WERI-Rb-1 (cell line): ENCODE measurements at regions not wholly inside any gene's neighbourhood (a gene's known extent, or its start where the extent isn't known, plus 50 kb on each side); places are given as distances from the start of the nearest gene placed in this dataset.

Experiments used
- DNase-seq: peaks from one replicate; pipeline ENCODE4 v3.0.0-alpha.2; 2020
- H3K27ac ChIP-seq: fragments of 250-450 bp; sonication (Bioruptor Pico); 2 replicates; pipeline ENCODE4 v1.5.1; 2020; ENCODE audit warnings: mild to moderate bottlenecking, moderate library complexity
- H3K27me3 ChIP-seq: fragments of 250-450 bp; sonication (Bioruptor Pico); 2 replicates; pipeline ENCODE4 v1.5.1; 2021; ENCODE audit warnings: mild to moderate bottlenecking, low read depth, moderate library complexity; ENCODE audit not compliant: insufficient read depth, severe bottlenecking
- H3K36me3 ChIP-seq: fragments of 250-450 bp; sonication (Bioruptor Pico); 2 replicates; pipeline ENCODE4 v1.5.1; 2020; ENCODE audit warnings: mild to moderate bottlenecking, moderate library complexity
- H3K4me3 ChIP-seq: 2 replicates; pipeline ENCODE4 v1.5.1; 2011; ENCODE audit warnings: low read depth, mild to moderate bottlenecking, control low read depth, low read length
- H3K9me3 ChIP-seq: fragments of 250-450 bp; sonication (Bioruptor Pico); 2 replicates; pipeline ENCODE4 v1.5.1; 2021; ENCODE audit warnings: mild to moderate bottlenecking, moderate library complexity; ENCODE audit not compliant: severe bottlenecking
- TF ChIP-seq, protein P1 (sequence below): IDR thresholded peaks from 2 replicates; pipeline ENCODE4 v1.5.1; 2011; ENCODE audit warnings: low read depth, mild to moderate bottlenecking, control low read depth, inconsistent platforms, low read length

DNA sequence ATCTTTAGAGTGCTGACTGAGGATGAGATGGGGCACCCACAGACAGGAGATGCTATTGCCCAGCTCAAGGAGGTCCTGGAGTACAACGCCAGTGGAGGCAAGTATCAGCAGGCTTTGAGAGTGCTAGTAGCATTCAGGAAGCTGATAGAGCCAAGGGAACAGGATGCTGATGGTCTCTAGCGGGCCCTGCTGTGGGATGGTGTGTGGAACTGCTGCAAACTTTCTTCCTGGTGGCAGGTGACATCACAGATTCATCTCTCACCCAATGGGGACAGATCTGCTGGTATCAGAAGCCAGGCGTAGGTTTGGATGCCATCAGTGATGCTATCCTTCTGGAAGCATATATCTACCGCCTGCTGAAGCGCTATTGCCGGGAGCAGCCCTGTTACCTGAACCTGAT is 609.8 kb upstream of the NCAM2 start:
- peaks cover 11% of the 10 kb centered on the region for H3K27me3 ChIP-seq
- H3K36me3 ChIP-seq, result no peaks in the 10 kb centered on the region
- DNase-seq, result no peak
- no peaks in the 10 kb centered on the region for H3K9me3 ChIP-seq
- TF ChIP-seq, protein P1, sequence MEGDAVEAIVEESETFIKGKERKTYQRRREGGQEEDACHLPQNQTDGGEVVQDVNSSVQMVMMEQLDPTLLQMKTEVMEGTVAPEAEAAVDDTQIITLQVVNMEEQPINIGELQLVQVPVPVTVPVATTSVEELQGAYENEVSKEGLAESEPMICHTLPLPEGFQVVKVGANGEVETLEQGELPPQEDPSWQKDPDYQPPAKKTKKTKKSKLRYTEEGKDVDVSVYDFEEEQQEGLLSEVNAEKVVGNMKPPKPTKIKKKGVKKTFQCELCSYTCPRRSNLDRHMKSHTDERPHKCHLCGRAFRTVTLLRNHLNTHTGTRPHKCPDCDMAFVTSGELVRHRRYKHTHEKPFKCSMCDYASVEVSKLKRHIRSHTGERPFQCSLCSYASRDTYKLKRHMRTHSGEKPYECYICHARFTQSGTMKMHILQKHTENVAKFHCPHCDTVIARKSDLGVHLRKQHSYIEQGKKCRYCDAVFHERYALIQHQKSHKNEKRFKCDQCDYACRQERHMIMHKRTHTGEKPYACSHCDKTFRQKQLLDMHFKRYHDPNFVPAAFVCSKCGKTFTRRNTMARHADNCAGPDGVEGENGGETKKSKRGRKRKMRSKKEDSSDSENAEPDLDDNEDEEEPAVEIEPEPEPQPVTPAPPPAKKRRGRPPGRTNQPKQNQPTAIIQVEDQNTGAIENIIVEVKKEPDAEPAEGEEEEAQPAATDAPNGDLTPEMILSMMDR, result no peak
- H3K27ac ChIP-seq, result no peak overlapping the region
- H3K4me3 ChIP-seq, result no peak overlapping the region

DNA sequence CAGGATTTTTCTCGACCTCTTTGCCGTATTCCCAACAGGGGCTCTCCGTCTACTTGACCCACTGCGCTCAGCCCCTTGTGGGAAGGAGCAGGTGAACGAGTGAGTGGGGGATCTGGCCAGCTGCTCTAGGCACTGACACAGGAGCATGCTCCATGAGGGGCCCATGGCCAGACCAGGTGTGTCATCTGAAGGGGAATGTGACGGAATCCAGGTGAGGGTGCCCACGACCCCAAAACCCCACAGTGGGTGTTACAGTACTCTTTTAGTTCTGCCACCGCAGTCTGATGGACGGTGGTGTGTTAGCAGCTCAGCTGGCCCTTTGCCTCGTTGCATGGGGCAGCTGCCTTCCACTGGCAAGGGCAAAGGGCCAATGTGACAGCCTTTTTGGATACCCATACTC is 601.4 kb upstream of the NCAM2 start:
- Histone ChIP-seq H3K27me3 (peaks cover 29% of the 10 kb centered on the region), H3K27ac (no peak overlapping the region), H3K36me3 (no peaks in the 10 kb centered on the region), H3K4me3 (no peak overlapping the region), H3K9me3 (no peaks in the 10 kb centered on the region)
- no peak for DNase-seq
- TF ChIP-seq, protein P1, result no peak

DNA sequence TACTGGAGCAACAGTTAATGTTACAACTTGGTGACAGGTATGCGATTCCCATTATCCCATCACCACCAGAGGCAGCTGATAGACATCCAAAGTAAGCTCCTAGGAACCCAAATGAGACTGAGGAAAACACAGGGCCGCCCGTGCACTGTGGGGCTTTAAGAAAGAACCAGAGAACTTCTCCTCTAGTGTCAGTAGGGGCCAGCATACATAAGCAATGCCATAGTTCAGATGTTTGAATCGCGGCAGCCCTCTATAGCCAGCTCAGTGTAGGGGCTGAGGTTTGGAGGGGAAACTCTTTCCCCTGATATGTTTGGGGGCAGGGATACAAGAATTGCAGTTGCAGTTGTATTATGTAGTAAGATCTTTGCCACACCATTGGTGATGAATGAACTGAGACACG is 593.3 kb upstream of the NCAM2 start:
- Histone ChIP-seq H3K36me3 (no peaks in the 10 kb centered on the region), H3K9me3 (no peaks in the 10 kb centered on the region), H3K27ac (no peak overlapping the region), H3K4me3 (no peak overlapping the region), H3K27me3 (peaks cover 22% of the 10 kb centered on the region)
- no peak for DNase-seq
- TF ChIP-seq, protein P1, result no peak

DNA sequence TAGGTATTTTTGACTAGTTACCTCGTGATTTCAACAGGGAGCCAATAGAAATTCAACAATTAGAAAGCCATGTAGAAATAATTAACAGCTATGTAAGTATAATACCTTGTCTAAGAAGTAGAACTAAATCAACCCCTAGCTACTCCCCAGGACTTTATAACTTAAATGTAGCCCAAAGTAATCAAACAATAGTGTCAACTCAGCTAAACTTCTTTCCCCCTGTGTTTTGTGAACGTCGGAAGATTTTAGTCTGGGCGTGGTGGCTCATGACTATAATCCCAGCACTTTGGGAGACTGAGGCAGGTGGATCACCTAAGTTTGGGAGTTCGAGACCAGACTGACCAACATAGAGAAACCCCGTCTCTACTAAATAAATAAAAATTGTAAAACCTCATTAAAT is 579.9 kb upstream of the NCAM2 start:
- Histone ChIP-seq H3K9me3 (no peaks in the 10 kb centered on the region), H3K4me3 (no peak overlapping the region), H3K27me3 (peaks cover 19% of the 10 kb centered on the region), H3K27ac (no peak overlapping the region), H3K36me3 (no peaks in the 10 kb centered on the region)
- no peak for DNase-seq
- TF ChIP-seq, protein P1, result no peak

DNA sequence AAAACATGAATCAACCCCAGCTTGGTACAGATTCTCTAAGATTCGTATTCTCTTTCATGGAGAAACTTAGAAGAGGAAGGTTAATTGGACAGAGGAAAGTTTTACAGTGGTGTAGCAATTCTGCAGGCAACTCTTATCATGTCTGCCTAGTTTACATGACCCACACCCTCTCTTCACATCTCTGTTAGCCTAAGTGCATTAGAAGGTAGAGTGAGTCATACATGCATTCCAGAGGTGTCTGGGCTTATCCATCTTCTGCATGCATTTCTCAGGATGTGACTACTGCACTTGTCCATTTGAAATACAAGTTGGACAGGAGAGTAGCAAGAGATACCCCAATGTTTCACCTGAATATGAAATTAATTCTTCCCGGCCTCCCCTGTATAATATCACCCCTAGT is 578.4 kb upstream of the NCAM2 start:
- DNase-seq, result no peak
- Histone ChIP-seq H3K27ac (no peak overlapping the region), H3K36me3 (no peaks in the 10 kb centered on the region), H3K4me3 (no peak overlapping the region), H3K9me3 (no peaks in the 10 kb centered on the region), H3K27me3 (peaks cover 23% of the 10 kb centered on the region)
- TF ChIP-seq, protein P1, result no peak

DNA sequence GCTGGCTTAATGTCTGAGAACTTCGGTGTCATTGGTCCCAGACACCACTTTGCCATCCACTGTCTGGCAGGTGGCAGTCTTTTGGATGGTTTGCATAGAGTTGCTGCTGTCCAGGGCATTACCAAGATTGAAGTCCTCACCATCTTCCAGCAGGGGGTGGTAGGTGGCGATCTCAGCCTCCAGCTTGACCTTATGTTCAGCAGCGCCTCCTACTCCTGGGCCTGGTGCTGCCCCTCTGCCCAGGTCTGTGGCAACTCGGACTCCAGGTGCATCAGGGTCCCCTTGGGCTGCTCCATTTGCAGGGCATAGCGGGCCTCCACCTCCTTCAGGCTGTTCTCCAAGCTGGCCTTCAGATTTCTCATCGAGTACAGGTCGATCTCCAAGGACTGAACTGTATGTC is 573.3 kb upstream of the NCAM2 start:
- TF ChIP-seq, protein P1, result no peak
- peaks cover 35% of the 10 kb centered on the region for H3K27me3 ChIP-seq
- H3K9me3 ChIP-seq, result no peaks in the 10 kb centered on the region
- H3K36me3 ChIP-seq, result no peaks in the 10 kb centered on the region
- H3K4me3 ChIP-seq, result no peak overlapping the region
- DNase-seq, result peak; percentile 6
- no peak overlapping the region for H3K27ac ChIP-seq
